ENCODE measurements at regions not wholly inside any gene's neighbourhood (a gene's known extent, or its start where the extent isn't known, plus 50 kb on each side); places are given as distances from the start of the nearest gene placed in this dataset.
A peak's percentile ranks its signal among the peaks of the same experiment; 100 is the strongest.

- no peak overlapping the region for H3K27ac ChIP-seq
- H3K4me3 ChIP-seq = no peak overlapping the region
- ATAC-seq (replicated peaks in 6 of 8) = peak in 2 of 8 experiments; percentile 83 to 100
- in situ Hi-C loops (cut with MboI; ENCODE audit: low pct_unique_long_range_greater_than_20kb in 2 of 9, low sequenced_read_pairs in 9 of 9, unreplicated experiment in 9 of 9) = no loop called here
- H3K4me1 ChIP-seq (replicated peaks in 1 of 2) = no peaks in the 10 kb centered on the region
- WGBS, 10 experiments = 0 to 100% (median 83%) methylated on average over 1 to 4 of the region's 4 CpGs; no CpG with 5 or more reads in 1 of the 10 experiments
These were observed 124.3 kb downstream of the RASSF9 start for GRCh38 chr12:85711735-85712390.

GRCh38 chr12:85713373-85713772, 122.8 kb downstream of the RASSF9 start:
- in situ Hi-C loops (cut with MboI; ENCODE audit: low pct_unique_long_range_greater_than_20kb in 2 of 9, low sequenced_read_pairs in 9 of 9, unreplicated experiment in 9 of 9) = no loop called here
- H3K4me1 ChIP-seq (replicated peaks in 1 of 2) = no peaks in the 10 kb centered on the region
- 0 to 100% (median 77%) methylated on average over 2 to 4 of the region's 4 CpGs; no CpG with 5 or more reads in 1 of the 10 experiments for WGBS, 10 experiments
- H3K4me3 ChIP-seq = no peak overlapping the region
- no peak overlapping the region for H3K27ac ChIP-seq
- ATAC-seq (replicated peaks in 6 of 8) = no peak

- in situ Hi-C loops (cut with MboI; ENCODE audit: low pct_unique_long_range_greater_than_20kb in 2 of 9, low sequenced_read_pairs in 9 of 9, unreplicated experiment in 9 of 9) = no loop called here
- H3K4me1 ChIP-seq (replicated peaks in 1 of 2) = no peaks in the 10 kb centered on the region
- no peak overlapping the region for H3K27ac ChIP-seq
- H3K4me3 ChIP-seq = no peak overlapping the region
- 22 to 100% (median 100%) methylated on average over 1 of the region's 1 CpG; no CpG with 5 or more reads in 1 of the 10 experiments for WGBS, 10 experiments
- no peak for ATAC-seq (replicated peaks in 6 of 8)
These were observed 121.8 kb downstream of the RASSF9 start for GRCh38 chr12:85714425-85714824.

GRCh38 chr12:85720308-85721033, 115.7 kb downstream of the RASSF9 start:
- Histone ChIP-seq H3K27ac (no peak overlapping the region), H3K4me1 (replicated peaks in 1 of 2) (no peaks in the 10 kb centered on the region), H3K4me3 (no peak overlapping the region)
- no peak for ATAC-seq (replicated peaks in 6 of 8)
- 78 to 100% (median 100%) methylated on average over 1 of the region's 1 CpG; no CpG with 5 or more reads in 1 of the 10 experiments for WGBS, 10 experiments
- in situ Hi-C loops (cut with MboI; ENCODE audit: low pct_unique_long_range_greater_than_20kb in 2 of 9, low sequenced_read_pairs in 9 of 9, unreplicated experiment in 9 of 9) = loop anchor here in 1 of 9 experiments (10.0 kb wide), 1 partner anchor 144 kb away; no protein-coding TSS in a partner anchor

GRCh38 chr12:85725991-85726390, 110.2 kb downstream of the RASSF9 start:
- peak in 1 of 8 experiments; percentile 23 for ATAC-seq (replicated peaks in 6 of 8)
- H3K4me3 ChIP-seq = no peak overlapping the region
- no peaks in the 10 kb centered on the region for H3K4me1 ChIP-seq (replicated peaks in 1 of 2)
- no peak overlapping the region for H3K27ac ChIP-seq
- in situ Hi-C loops (cut with MboI; ENCODE audit: low pct_unique_long_range_greater_than_20kb in 2 of 9, low sequenced_read_pairs in 9 of 9, unreplicated experiment in 9 of 9) = loop anchor here in 1 of 9 experiments (10.0 kb wide), 1 partner anchor 139 kb away; no protein-coding TSS in a partner anchor
- 33 to 100% (median 86%) methylated on average over 1 to 2 of the region's 2 CpGs; no CpG with 5 or more reads in 1 of the 10 experiments for WGBS, 10 experiments

GRCh38 chr12:85733221-85733840, 102.9 kb downstream of the RASSF9 start:
- Histone ChIP-seq H3K4me3 (no peak overlapping the region), H3K27ac (no peak overlapping the region), H3K4me1 (replicated peaks in 1 of 2) (no peaks in the 10 kb centered on the region)
- in situ Hi-C loops (cut with MboI; ENCODE audit: low pct_unique_long_range_greater_than_20kb in 2 of 9, low sequenced_read_pairs in 9 of 9, unreplicated experiment in 9 of 9) = no loop called here
- ATAC-seq (replicated peaks in 6 of 8) = no peak
- 0 to 100% (median 78%) methylated on average over 1 to 5 of the region's 5 CpGs; no CpG with 5 or more reads in 1 of the 10 experiments for WGBS, 10 experiments

- no peaks in the 10 kb centered on the region for H3K4me1 ChIP-seq (replicated peaks in 1 of 2)
- H3K4me3 ChIP-seq = no peak overlapping the region
- in situ Hi-C loops (cut with MboI; ENCODE audit: low pct_unique_long_range_greater_than_20kb in 2 of 9, low sequenced_read_pairs in 9 of 9, unreplicated experiment in 9 of 9) = no loop called here
- H3K27ac ChIP-seq = no peak overlapping the region
- 57 to 100% (median 84%) methylated on average over 1 of the region's 1 CpG for WGBS, 10 experiments
- ATAC-seq (replicated peaks in 6 of 8) = no peak
These were observed 102.2 kb downstream of the RASSF9 start for GRCh38 chr12:85733984-85734383.

- no peaks in the 10 kb centered on the region for H3K4me1 ChIP-seq (replicated peaks in 1 of 2)
- 0 to 100% (median 82%) methylated on average over 1 of the region's 1 CpG for WGBS, 10 experiments
- H3K4me3 ChIP-seq = no peak overlapping the region
- ATAC-seq (replicated peaks in 6 of 8) = peak in 3 of 8 experiments; percentile 96 to 99 (median 98)
- no peak overlapping the region for H3K27ac ChIP-seq
- in situ Hi-C loops (cut with MboI; ENCODE audit: low pct_unique_long_range_greater_than_20kb in 2 of 9, low sequenced_read_pairs in 9 of 9, unreplicated experiment in 9 of 9) = no loop called here
These were observed 96.0 kb downstream of the RASSF9 start for GRCh38 chr12:85740186-85740585.

- H3K4me1 ChIP-seq (replicated peaks in 1 of 2) = no peaks in the 10 kb centered on the region
- no peak overlapping the region for H3K27ac ChIP-seq
- in situ Hi-C loops (cut with MboI; ENCODE audit: low pct_unique_long_range_greater_than_20kb in 2 of 9, low sequenced_read_pairs in 9 of 9, unreplicated experiment in 9 of 9) = no loop called here
- ATAC-seq (replicated peaks in 6 of 8) = no peak
- H3K4me3 ChIP-seq = no peak overlapping the region
These were observed 95.2 kb downstream of the RASSF9 start for GRCh38 chr12:85741046-85741445.

- in situ Hi-C loops (cut with MboI; ENCODE audit: low pct_unique_long_range_greater_than_20kb in 2 of 9, low sequenced_read_pairs in 9 of 9, unreplicated experiment in 9 of 9) = no loop called here
- H3K27ac ChIP-seq = no peak overlapping the region
- 17 to 96% (median 41%) methylated on average over 1 to 3 of the region's 3 CpGs for WGBS, 10 experiments
- no peaks in the 10 kb centered on the region for H3K4me1 ChIP-seq (replicated peaks in 1 of 2)
- no peak overlapping the region for H3K4me3 ChIP-seq
- ATAC-seq (replicated peaks in 6 of 8) = no peak
These were observed 88.2 kb downstream of the RASSF9 start for GRCh38 chr12:85747941-85748495.

Data from motor neuron (in vitro differentiated cells).